Activated T-cell treated with anti-CD3 and anti-CD28 coated beads, Interleukin-2, amount 50 U/mL, for 4 hours (primary cell): ENCODE measurements at regions not wholly inside any gene's neighbourhood (a gene's known extent, or its start where the extent isn't known, plus 50 kb on each side); places are given as distances from the start of the nearest gene placed in this dataset.
"Not testable (repeated sequence)": the region's sequence is repeated elsewhere in the genome, so short reads cannot be mapped to it uniquely, and the experiment has no call there.

Experiments used
- ATAC-seq, 2 donors: fragments of 200-7000 bp; cut with Tn5 transposase; one replicate each; pipeline ENCODE4 v1.10.0; 2021
- DNase-seq: peaks from one replicate; pipeline ENCODE4 v3.0.0-alpha.2; 2020
- H3K27me3 Mint-ChIP-seq: one replicate; pipeline ENCODE4 v1.8.0; 2021; ENCODE audit warnings: low read depth, mixed read lengths
- H3K36me3 Mint-ChIP-seq: one replicate; pipeline ENCODE4 v1.8.0; 2022; ENCODE audit warnings: mixed read lengths; ENCODE audit not compliant: insufficient read depth
- H3K4me1 Mint-ChIP-seq: one replicate; pipeline ENCODE4 v1.8.0; 2021; ENCODE audit warnings: low read depth, mixed read lengths
- H3K4me3 Mint-ChIP-seq: one replicate; pipeline ENCODE4 v1.8.0; 2021; ENCODE audit warnings: mild to moderate bottlenecking, moderate library complexity, mixed read lengths
- H3K9me3 Mint-ChIP-seq: one replicate; pipeline ENCODE4 v1.8.0; 2021; ENCODE audit warnings: mixed read lengths

- H3K4me3 Mint-ChIP-seq, result no peak overlapping the region
- no peaks in the 10 kb centered on the region for H3K36me3 Mint-ChIP-seq
- ATAC-seq (peak in 1 of 2 donors; percentile 47), DNase-seq (no peak)
- peaks cover 21% of the 10 kb centered on the region for H3K4me1 Mint-ChIP-seq
- no peaks in the 10 kb centered on the region for H3K9me3 Mint-ChIP-seq
- no peaks in the 10 kb centered on the region for H3K27me3 Mint-ChIP-seq
Observed at GRCh38 chr21:35399002-35399530, 350.0 kb upstream of the RUNX1 start.

GRCh38 chr21:35398346-35398982, 349.4 kb upstream of the RUNX1 start:
- Mint-ChIP-seq H3K36me3 (no peaks in the 10 kb centered on the region), H3K4me1 (peaks cover 21% of the 10 kb centered on the region), H3K4me3 (no peak overlapping the region), H3K27me3 (no peaks in the 10 kb centered on the region), H3K9me3 (no peaks in the 10 kb centered on the region)
- DNase-seq (no peak), ATAC-seq (no peak)

- Mint-ChIP-seq H3K4me3 (no peak overlapping the region), H3K27me3 (no peaks in the 10 kb centered on the region), H3K9me3 (no peaks in the 10 kb centered on the region), H3K36me3 (no peaks in the 10 kb centered on the region), H3K4me1 (peaks cover 21% of the 10 kb centered on the region)
- ATAC-seq (no peak), DNase-seq (no peak)
Observed at GRCh38 chr21:35397781-35398180, 348.7 kb upstream of the RUNX1 start.

GRCh38 chr21:35396655-35397054, 347.6 kb upstream of the RUNX1 start:
- H3K27me3 Mint-ChIP-seq, result no peaks in the 10 kb centered on the region
- H3K4me1 Mint-ChIP-seq, result peaks cover 21% of the 10 kb centered on the region
- no peaks in the 10 kb centered on the region for H3K36me3 Mint-ChIP-seq
- H3K4me3 Mint-ChIP-seq, result no peak overlapping the region
- DNase-seq (no peak), ATAC-seq (no peak)
- no peaks in the 10 kb centered on the region for H3K9me3 Mint-ChIP-seq

GRCh38 chr21:35395728-35396127, 346.6 kb upstream of the RUNX1 start:
- no peak overlapping the region for H3K4me3 Mint-ChIP-seq
- DNase-seq (no peak), ATAC-seq (no peak)
- H3K4me1 Mint-ChIP-seq, result peaks cover 23% of the 10 kb centered on the region
- H3K9me3 Mint-ChIP-seq, result no peaks in the 10 kb centered on the region
- no peaks in the 10 kb centered on the region for H3K27me3 Mint-ChIP-seq
- H3K36me3 Mint-ChIP-seq, result no peaks in the 10 kb centered on the region

- H3K36me3 Mint-ChIP-seq, result no peaks in the 10 kb centered on the region
- no peaks in the 10 kb centered on the region for H3K27me3 Mint-ChIP-seq
- ATAC-seq (peak; percentile 60 to 70), DNase-seq (no peak)
- no peak overlapping the region for H3K4me3 Mint-ChIP-seq
- no peaks in the 10 kb centered on the region for H3K9me3 Mint-ChIP-seq
- peaks cover 22% of the 10 kb centered on the region for H3K4me1 Mint-ChIP-seq
Observed at GRCh38 chr21:35394634-35395369, 345.7 kb upstream of the RUNX1 start.

GRCh38 chr21:35394049-35394448, 344.9 kb upstream of the RUNX1 start:
- ATAC-seq (no peak), DNase-seq (no peak)
- Mint-ChIP-seq H3K4me1 (peaks cover 18% of the 10 kb centered on the region), H3K9me3 (no peaks in the 10 kb centered on the region), H3K27me3 (no peaks in the 10 kb centered on the region), H3K36me3 (no peaks in the 10 kb centered on the region), H3K4me3 (no peak overlapping the region)

GRCh38 chr21:35390013-35390776, 341.1 kb upstream of the RUNX1 start:
- no peaks in the 10 kb centered on the region for H3K27me3 Mint-ChIP-seq
- no peaks in the 10 kb centered on the region for H3K36me3 Mint-ChIP-seq
- H3K4me1 Mint-ChIP-seq, result peaks cover 7% of the 10 kb centered on the region
- H3K9me3 Mint-ChIP-seq, result peaks cover 8% of the 10 kb centered on the region
- H3K4me3 Mint-ChIP-seq, result no peak overlapping the region
- ATAC-seq (no peak), DNase-seq (no peak)

GRCh38 chr21:35386491-35387079, 337.5 kb upstream of the RUNX1 start:
- peaks cover 8% of the 10 kb centered on the region for H3K9me3 Mint-ChIP-seq
- no peak overlapping the region for H3K4me3 Mint-ChIP-seq
- H3K36me3 Mint-ChIP-seq, result no peaks in the 10 kb centered on the region
- DNase-seq, result no peak
- no peaks in the 10 kb centered on the region for H3K27me3 Mint-ChIP-seq
- no peak for ATAC-seq
- H3K4me1 Mint-ChIP-seq, result peaks cover 7% of the 10 kb centered on the region

- H3K4me3 Mint-ChIP-seq, result no peak overlapping the region
- H3K4me1 Mint-ChIP-seq, result no peaks in the 10 kb centered on the region
Observed at GRCh38 chr21:35384375-35384774, 335.3 kb upstream of the RUNX1 start.

GRCh38 chr21:35382696-35383095, 333.6 kb upstream of the RUNX1 start:
- H3K4me3 Mint-ChIP-seq, result no peak overlapping the region
- no peak for ATAC-seq
- no peaks in the 10 kb centered on the region for H3K9me3 Mint-ChIP-seq
- H3K27me3 Mint-ChIP-seq, result peaks cover 2% of the 10 kb centered on the region
- no peak for DNase-seq
- no peaks in the 10 kb centered on the region for H3K4me1 Mint-ChIP-seq
- no peaks in the 10 kb centered on the region for H3K36me3 Mint-ChIP-seq

More at GRCh38 chr21:35384375-35384774, 335.3 kb upstream of the RUNX1 start:
- Mint-ChIP-seq H3K36me3 (no peaks in the 10 kb centered on the region), H3K9me3 (peaks cover 8% of the 10 kb centered on the region), H3K27me3 (no peaks in the 10 kb centered on the region)
- DNase-seq, result no peak
- ATAC-seq, result no peak

GRCh38 chr21:35381743-35382310, 332.7 kb upstream of the RUNX1 start:
- H3K36me3 Mint-ChIP-seq, result no peaks in the 10 kb centered on the region

GRCh38 chr21:35380304-35380703, 331.2 kb upstream of the RUNX1 start:
- DNase-seq, H3K36me3 Mint-ChIP-seq, H3K27me3 Mint-ChIP-seq, H3K4me3 Mint-ChIP-seq, H3K9me3 Mint-ChIP-seq, H3K4me1 Mint-ChIP-seq, ATAC-seq: not testable (repeated sequence)

More at GRCh38 chr21:35381743-35382310, 332.7 kb upstream of the RUNX1 start:
- ATAC-seq, result no peak
- Mint-ChIP-seq H3K9me3 (no peaks in the 10 kb centered on the region), H3K4me1 (no peaks in the 10 kb centered on the region), H3K27me3 (peaks cover 2% of the 10 kb centered on the region), H3K4me3 (no peak overlapping the region)
- no peak for DNase-seq

GRCh38 chr21:35378881-35379280, 329.8 kb upstream of the RUNX1 start:
- no peak for DNase-seq
- H3K36me3 Mint-ChIP-seq, result no peaks in the 10 kb centered on the region
- H3K9me3 Mint-ChIP-seq, result no peaks in the 10 kb centered on the region
- peaks cover 2% of the 10 kb centered on the region for H3K27me3 Mint-ChIP-seq
- ATAC-seq, result no peak
- H3K4me1 Mint-ChIP-seq, result no peaks in the 10 kb centered on the region
- no peak overlapping the region for H3K4me3 Mint-ChIP-seq
